GM19467 (cell line): ENCODE measurements at regions not wholly inside any gene's neighbourhood (a gene's known extent, or its start where the extent isn't known, plus 50 kb on each side); places are given as distances from the start of the nearest gene placed in this dataset.
"Not testable (repeated sequence)": the region's sequence is repeated elsewhere in the genome, so short reads cannot be mapped to it uniquely, and the experiment has no call there.

ENCODE experiments used
- ATAC-seq: cut with Tn5 transposase; IDR thresholded peaks from one replicate; pipeline ENCODE4 v1.9.1; 2021; ENCODE audit warnings: mild to moderate bottlenecking, moderate library complexity; ENCODE audit not compliant: unreplicated experiment

DNA sequence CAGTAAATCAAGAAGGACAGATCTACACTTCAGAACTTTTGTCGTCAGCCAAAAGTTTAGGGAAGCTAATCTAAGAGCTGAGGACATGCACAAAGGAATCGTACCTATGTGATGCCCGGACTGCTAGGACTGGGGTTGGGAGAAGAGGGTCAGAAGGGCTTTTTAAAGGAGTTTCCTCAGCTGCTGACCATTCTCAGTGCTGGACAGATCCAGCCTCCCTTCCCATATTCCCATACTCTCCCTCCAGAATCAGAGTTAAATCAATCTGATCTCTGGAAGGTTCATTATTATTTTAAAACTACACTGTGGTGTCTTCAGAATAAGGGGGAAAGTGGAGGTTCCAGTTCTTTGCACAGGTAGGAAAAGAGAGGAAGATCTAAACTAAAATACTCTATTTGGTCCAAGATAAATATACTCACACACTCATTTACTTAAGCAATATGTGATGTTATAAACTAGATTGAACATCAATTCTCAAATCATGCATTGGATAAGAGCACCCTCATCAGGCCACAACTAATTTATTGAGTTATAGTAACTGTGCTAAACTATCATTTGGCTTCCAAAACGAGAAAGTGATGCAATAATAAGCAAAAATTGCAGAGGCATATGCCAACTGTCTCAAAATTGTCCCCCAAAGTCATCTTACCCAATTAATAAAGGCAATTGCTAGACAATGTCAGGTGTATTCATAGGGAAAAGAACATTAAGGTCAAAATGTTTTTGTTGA, 124.7 kb downstream of the HNRNPD start:
- ATAC-seq = no peak

DNA sequence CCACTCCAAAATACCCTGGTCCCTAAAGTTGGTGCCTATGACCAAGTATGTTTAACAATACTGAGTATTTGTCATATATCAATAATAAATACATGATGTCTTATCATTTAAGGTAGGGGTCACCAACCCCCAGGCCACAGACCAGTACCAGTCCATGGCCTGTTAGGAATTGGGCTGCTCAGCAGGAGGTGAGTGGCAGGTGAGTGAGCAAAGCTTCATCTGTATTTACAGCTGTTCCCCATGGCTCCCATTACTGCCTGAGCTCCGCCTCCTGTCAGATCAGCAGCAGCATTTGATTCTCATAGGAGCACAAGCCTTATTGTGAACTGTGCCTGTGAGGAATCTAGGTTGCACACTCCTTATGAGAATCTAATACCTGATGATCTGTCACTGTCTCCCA, 126.2 kb downstream of the HNRNPD start:
- ATAC-seq = no peak

DNA sequence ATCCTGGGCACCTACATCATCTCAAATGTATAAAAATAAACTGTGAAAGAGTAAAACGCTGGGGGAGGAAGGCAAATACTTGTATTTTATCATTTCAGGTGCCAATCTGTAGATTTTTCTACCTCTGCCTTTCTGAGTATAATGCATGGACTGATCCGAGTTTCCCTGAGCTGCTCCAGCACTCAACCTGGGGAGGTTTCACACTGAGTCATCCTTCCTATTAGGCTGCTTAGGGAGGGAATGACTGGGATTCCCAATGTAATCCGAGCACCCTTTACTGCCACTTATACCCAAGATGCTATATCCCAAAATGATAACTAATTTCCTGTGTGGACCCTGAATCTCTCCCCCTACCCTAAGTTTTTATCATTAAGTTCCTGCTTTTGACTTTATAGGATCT, 126.6 kb downstream of the HNRNPD start:
- ATAC-seq = no peak

DNA sequence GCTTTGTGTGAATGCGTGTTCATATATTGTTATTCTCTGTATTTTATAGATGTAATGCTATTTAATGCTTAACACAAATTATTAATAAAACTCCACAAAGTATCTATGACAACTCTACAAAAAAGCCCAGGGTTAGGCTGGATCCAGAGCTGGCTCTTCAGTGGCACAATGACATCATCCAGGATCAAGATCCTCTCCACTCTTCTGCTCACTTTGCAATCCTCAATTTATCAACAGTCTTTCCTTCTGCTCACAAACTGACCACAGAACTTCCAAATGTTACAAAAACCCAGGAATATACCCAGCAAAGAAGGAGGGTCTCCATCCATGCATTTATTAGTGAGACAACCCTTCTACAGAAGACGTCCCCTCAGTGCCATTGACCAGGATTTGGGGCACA, 132.3 kb downstream of the HNRNPD start:
- no peak for ATAC-seq

DNA sequence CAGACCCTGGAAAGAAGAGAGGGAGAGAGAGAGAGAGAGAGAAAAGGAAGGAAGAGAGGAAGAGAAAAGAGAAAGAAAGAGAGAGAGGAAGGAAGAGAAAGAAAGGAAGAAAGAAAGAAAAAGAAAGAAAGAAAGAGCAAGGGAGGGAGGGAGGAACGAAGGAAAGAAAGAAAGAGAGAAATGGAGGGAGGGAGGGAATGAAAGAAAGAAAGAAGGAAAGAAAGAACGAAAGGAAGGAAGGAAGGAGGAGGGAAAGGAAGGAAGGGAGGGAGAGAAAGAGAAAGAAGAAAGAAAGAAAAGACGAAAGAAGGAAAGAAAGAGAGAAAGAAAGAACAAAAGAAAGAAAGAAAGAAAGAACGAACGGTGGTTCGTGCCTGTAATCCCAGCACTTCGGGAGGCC, 133.4 kb downstream of the HNRNPD start:
- ATAC-seq = no peak

DNA sequence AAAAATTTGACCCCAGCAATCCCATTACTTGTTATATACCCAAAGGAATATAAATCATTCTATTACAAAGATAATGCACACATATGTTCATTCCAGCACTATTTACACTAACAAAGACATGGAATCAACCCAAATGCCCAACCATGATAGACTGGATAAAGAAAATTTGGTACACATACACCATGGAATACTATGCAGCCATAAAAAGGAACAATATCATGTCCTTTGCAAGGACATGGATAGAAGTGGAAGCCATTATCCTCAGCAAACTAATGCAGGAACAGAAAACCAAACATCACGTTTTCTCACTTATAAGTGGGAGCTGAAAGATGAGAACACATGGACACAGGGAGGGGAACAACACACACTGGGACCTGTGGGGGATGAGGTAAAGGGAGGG, 136.6 kb downstream of the HNRNPD start:
- ATAC-seq = not testable (repeated sequence)

DNA sequence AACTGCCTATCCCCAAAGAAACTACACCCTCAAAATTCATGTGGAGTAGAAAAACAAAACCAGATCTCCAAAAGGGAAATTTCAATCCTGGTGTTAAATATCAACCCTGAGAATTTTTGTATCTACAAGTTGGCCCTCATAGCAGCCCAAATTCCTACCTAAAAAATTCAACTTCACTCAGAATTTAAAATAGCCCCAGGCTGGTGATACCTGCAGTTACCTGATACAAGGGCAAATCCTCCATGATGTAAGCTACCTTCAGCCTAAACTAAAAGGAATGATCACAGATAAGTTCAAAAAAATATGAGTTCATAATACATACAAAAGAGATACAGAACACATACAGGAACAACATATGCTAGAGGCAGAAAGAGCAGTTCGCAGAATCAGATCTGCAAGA, 138.4 kb downstream of the HNRNPD start:
- ATAC-seq = no peak

DNA sequence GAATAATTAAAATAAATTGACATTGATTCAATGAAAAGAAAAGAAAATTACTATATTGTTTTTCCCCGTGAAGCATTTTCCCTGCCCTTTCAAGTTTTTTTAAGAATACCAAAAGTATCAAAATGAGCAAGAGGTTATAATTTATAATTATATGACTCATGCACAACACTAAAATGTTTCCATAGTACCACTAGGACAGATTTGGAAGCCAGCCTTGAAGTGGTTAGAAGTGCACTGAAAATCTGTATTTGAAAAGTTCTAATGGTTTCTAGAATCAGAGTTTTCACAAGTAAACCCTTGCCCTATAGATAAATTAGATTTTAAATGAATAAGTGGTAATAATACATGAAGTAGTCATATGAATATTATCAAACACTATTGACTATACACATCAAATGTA, 140.9 kb downstream of the HNRNPD start:
- no peak for ATAC-seq

DNA sequence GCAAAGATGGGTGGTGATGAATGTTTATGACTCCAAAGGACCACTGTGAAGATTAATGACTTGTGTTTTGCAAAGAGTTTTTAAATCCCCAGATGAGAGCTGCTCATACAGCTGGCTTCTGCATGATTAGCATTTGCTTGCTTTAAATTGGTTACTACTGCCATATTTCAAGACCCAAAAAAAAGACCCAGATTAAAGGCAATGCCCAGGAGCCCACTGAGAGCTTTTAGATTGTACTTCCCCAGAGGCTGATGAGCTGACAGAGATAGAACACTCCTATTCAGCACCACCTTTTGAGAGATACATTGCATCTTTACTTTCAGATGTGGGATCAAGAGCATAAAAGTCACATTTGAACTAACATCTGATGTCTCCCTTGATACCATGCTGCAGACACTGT, 142.0 kb downstream of the HNRNPD start:
- no peak for ATAC-seq

DNA sequence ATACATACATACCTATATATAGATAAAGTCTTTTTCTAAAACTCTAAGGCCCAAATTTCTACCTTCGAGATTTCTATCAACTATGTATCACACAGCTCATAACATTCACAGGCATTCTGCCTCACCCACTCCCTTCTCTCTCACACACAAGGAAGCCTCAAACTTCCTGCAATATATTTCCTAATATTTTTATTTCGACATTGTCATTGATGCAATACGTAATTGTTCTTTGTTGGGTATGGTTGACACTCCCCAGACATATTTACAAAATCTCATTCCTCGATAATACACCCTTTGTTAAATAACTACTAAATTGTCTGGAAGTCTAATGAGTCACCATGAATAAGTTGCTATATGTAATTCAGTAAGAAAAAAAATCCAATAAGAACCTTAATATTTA, 143.5 kb downstream of the HNRNPD start:
- ATAC-seq = no peak

DNA sequence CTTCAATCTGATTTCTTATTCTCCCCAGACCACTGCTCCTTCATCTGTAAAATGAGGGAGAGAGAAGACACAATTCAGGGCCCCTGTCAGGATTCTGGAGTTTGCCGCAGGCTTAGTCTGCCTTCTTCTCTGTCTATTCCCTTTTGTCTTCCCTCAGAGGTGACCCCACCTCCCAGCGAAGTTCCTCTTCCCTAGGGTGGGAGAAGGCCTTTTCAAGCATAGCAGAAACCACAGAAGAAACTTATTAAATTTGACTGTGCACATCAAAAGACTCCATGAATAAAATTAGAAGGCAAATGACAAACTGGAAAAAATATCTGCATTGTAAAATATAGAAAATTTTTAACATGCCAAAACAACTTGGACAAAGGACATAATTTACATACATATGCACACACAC, 148.8 kb downstream of the HNRNPD start:
- no peak for ATAC-seq

DNA sequence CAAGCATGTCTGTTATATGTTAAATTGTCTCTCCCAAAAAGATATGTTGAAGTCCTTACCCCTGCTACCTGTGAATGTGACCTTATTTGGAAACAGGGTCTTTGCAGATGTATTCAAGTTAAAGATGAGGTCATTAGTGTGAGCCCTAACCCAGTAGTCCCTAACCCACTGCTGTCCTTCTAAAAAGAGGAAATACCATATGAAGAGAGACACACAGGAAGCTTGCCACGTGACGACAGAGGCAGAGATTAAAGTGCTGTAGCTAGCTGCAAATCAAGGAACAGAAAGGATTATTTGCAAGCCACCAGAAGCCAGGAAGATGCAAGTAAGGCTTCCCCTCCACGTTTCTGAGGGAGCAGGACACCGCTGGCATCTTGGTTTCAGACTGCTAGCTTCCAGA, 150.1 kb downstream of the HNRNPD start:
- ATAC-seq = no peak

DNA sequence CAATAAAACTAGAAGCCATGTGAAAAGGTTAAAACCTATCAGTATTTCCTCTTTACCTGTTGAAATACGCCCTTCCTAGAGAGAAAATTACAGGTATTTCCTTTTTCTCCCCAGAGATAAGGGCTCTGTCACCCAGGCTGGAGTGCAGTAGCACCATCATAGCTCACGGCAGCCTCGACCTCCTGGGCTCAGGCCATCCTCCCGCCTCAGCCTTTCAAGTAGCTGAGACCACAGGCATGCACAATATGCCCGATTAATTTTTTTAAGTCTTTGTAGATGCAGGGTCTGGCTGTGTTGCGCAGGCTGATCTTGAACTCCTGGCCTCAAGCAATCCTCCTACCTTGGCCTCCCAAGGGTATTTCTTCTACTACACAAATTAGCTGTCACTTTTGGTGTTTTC, 154.4 kb downstream of the HNRNPD start:
- ATAC-seq = no peak

DNA sequence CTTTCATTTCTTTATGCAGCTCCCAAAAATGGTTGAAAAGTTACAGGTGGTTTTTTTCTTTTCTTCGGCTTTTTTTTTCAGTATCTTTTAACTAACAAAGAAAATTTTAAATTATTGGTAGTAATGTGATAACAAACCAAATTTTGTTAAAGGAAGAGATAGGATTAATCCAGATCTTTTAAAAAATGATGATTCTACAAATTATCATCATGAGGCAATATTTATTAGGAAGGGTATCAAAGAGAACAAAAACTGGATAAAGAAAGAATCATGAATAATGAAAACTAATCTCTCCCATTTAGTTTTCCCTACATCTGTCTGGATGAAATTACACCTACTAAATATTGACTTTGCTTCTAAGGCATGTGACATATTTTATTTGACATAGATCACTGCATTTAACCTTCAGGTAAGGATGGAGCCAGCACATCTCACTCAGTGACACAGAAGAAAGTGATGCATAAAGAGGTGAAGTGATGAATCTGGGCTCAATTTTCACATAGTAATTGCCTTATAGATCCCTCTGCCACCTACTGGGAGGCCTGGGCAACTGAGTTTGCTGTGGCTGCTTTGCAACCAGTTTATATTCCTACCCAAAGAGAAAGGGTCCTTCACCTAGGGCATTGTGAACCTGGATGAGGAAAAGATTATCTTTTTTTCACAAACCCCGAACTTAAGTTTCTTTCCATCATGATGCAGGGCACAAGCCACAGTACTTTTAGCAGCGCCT, 155.6 kb downstream of the HNRNPD start:
- no peak for ATAC-seq

DNA sequence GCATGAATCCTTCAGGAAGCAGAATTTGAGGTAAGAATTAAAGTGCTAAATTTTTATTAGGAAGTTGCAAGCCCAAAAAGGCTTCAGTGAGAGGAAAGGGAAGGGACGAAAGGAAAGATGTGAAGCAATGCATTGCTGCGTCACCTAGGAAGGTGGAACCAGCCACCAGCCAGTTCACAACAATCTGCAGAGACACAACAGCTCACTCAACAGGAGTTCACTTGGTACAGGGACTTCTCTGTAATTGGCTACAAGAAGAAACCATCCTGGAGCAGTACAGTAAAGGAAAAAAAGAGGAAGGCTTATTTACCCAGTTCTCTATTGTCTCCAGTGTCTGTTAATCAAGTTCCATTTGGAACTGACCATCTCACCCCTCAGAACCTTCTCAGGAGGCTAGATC, 157.6 kb downstream of the HNRNPD start:
- no peak for ATAC-seq

DNA sequence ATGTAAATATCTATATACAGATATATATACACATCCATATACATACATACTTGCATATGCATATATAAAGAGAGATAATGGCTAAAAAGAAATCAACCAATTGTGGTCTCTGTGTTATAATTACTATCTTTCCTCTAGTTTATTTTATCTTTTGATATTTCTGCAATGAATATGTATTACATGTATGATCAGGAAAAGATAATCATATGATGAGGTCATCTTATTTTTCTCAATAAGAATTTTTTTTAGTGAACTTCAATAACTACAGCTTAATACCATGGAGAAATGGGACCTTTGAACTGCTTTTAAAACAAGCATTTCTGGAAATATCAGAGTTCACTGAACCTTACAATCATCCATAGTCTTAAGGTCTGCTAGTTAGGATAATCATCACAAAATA, 158.0 kb downstream of the HNRNPD start:
- no peak for ATAC-seq

DNA sequence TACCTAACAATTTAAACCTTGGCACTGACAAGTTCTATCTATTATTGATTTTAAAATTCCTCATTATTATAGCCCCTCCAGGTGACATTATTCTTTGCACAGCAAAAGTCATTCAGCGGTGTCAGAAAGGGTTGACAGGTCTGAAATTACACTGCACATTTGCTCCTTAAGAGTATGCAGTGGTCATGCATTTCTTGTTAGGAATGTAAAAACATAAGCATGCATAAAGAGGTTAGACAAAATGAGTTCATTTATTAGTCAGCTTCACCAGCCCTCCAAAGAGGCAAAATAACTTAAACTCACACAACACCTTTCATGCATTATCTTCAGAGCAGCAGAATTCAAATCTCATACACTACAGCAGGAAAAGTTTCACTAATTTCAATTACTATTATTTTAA, 158.8 kb downstream of the HNRNPD start:
- ATAC-seq = no peak

DNA sequence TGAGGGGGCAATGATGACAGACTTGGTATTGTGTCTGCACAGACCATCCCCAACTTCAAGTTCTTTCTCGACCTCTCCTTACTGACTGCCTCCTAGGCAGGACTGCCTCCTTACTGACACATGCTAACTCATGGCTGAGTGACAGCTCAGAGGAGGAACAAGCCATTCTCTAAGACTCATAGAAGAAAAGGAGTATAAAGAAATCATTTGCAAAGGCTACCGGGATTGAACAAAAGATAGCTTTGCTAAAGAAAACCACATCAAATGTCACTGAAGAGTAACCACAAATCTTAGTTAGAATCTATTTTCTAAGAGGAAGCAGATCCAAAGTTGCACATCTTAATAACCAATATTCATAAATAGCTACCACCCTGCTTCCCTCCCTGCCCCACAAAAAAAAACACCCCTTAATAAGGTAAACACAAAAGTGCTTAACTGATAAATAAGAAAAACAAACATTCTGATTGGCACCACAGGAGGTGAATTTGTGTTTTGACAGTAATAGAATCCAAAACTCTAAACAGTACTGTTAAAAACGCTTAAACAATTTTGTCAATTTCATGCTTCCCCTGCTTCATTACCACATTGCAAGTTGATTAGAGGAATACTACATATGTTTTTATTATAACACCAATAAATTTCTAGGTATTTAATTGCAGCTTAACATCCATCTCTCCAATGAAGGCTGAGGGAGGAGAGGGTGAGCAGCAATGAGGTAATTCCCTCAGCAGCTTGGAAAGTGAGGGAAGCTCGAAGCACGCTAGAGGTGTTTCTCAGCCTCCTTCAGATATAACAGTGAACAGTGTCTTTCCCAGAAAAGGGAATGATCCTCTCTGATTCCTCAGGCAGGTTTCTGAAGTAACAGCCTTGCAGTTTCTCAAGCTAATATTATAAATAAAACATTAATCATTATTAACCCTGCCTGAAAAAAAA, 160.0 kb downstream of the HNRNPD start:
- ATAC-seq = no peak

DNA sequence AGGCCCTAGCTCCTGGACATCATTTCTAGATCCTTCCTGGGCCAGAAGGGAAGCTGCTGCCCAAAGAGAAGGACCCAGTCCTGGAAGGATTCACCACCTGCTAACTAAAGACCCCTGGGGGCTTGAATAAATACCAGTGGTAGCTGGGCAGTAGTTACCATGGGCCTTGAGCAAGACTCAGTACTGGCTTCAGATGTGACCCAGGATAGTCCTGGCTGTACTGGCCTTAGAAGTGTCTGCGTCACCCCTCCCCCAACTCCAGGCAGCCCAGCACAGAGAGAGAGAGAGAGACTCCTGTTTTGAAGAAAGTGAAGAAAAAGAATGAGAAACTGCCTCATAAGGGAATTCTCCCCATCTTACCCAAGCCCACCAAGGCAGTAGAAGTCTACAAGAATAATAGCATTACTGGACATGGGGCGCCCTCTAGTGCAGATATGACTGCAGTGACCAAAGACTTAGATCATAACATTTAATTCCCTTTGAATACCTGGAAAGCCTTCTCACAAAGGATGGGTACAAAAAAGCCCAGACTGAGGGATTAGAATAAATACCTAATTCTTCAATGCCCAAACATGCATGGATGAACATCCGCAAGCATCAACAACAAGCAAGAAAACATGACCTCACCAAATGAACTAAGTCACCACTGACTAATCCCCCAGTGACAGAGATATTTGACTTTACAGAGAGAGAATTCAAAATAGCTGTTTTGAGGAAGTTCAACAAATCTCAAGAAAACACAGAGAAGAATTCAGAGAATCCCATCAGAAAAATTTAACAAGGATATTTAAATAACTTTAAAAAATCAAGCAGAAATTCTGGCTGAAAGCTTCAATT, 171.8 kb downstream of the HNRNPD start:
- no peak for ATAC-seq

DNA sequence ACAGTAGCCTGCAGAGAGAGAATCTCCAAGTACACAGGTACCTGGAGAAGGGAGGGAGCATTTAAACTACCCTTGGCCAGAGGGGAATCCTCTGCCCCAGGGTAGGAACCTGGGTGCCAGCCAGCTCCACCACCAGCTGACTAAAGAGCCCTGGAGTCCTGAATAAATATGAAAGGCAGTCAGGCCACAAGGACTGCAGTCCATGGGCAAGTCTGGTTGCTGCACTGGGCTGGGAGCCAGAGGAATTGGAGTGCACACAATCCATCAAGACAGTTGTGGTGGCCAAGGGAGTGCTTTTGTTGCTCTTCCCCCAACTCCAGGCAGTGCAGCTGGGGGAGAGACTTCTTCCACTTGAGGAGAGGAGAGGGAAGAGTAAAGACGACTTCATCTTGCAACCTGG, 172.5 kb downstream of the HNRNPD start:
- no peak for ATAC-seq

DNA sequence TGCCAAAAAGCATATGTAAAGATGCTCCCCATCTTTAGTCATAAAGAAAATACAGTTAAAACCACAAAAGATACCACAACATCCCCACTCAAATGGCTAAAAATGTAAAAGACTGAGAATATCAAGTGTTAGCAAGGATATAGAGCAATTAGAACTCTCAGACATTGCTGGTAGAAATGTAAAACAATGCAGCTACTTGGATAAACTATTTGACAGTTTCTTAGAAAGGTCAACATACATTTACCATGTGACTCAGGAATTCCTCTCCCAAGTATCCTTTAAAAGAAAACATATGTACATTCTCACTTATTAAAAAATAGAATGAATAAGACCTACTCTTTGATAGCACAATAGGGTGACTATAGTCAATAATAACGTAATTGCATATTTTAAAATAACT, 173.7 kb downstream of the HNRNPD start:
- ATAC-seq = no peak
